Activated CD4-positive, alpha-beta T cell treated with anti-CD3 and anti-CD28 coated beads, Interleukin-2, Interleukin-6, amounts not matched to agents 100 ng/mL and 50 ng/mL, durations not matched to agents 16 hours and 8 hours (primary cell): ENCODE measurements at regions not wholly inside any gene's neighbourhood (a gene's known extent, or its start where the extent isn't known, plus 50 kb on each side); places are given as distances from the start of the nearest gene placed in this dataset.

Source experiments
- DNase-seq: peaks from one replicate; pipeline ENCODE4 v3.0.0-alpha.2; 2020

- no peak for DNase-seq
These were observed 284.1 kb downstream of the IRS1 start for GRCh38 chr2:226515344-226516055.

- DNase-seq = no peak
These were observed 284.7 kb downstream of the IRS1 start for GRCh38 chr2:226514895-226515294.

- no peak for DNase-seq
These were observed 288.3 kb downstream of the IRS1 start for GRCh38 chr2:226511311-226511710.

GRCh38 chr2:226508683-226509082 lies 290.9 kb downstream of the IRS1 start:
- DNase-seq = no peak

- DNase-seq = no peak
These were observed 291.6 kb downstream of the IRS1 start for GRCh38 chr2:226508005-226508404.

GRCh38 chr2:226497146-226497909 lies 302.3 kb downstream of the IRS1 start:
- DNase-seq = no peak

- DNase-seq = no peak
These were observed 303.4 kb downstream of the IRS1 start for GRCh38 chr2:226496273-226496550.

- no peak for DNase-seq
These were observed 304.0 kb downstream of the IRS1 start for GRCh38 chr2:226495466-226496272.

- no peak for DNase-seq
These were observed 308.5 kb downstream of the IRS1 start for GRCh38 chr2:226491112-226491511.

GRCh38 chr2:226489775-226490541 lies 309.7 kb downstream of the IRS1 start:
- peak; percentile 37 for DNase-seq

- DNase-seq = no peak
These were observed 311.6 kb downstream of the IRS1 start for GRCh38 chr2:226488034-226488433.

GRCh38 chr2:226487573-226487972 lies 312.0 kb downstream of the IRS1 start:
- no peak for DNase-seq

- DNase-seq = no peak
These were observed 315.6 kb downstream of the IRS1 start for GRCh38 chr2:226483745-226484619.

- DNase-seq = no peak
These were observed 316.5 kb downstream of the IRS1 start for GRCh38 chr2:226483143-226483542.

- no peak for DNase-seq
These were observed 321.4 kb downstream of the IRS1 start for GRCh38 chr2:226478109-226478809.

- DNase-seq = no peak
These were observed 322.2 kb downstream of the IRS1 start for GRCh38 chr2:226477221-226478108.

GRCh38 chr2:226475650-226476049 lies 324.0 kb downstream of the IRS1 start:
- no peak for DNase-seq

- DNase-seq = no peak
These were observed 325.5 kb downstream of the IRS1 start for GRCh38 chr2:226474131-226474530.

GRCh38 chr2:226471987-226472470 lies 327.6 kb downstream of the IRS1 start:
- DNase-seq = no peak

GRCh38 chr2:226467633-226468032 lies 332.0 kb downstream of the IRS1 start:
- no peak for DNase-seq
